ENCODE measurements at regions not wholly inside any gene's neighbourhood (a gene's known extent, or its start where the extent isn't known, plus 50 kb on each side); places are given as distances from the start of the nearest gene placed in this dataset.

GRCh38 chr20:24868959-24869358 lies 80.1 kb upstream of the CST7 start:
- no peak for DNase-seq (ENCODE audit: extremely low read depth, low read depth)
- no peak for TF ChIP-seq CTCF (IDR thresholded peaks at IDR 0.05; ENCODE audit: low read depth, low read length, missing control alignments)
- H3K4me3 ChIP-seq (replicated peaks; ENCODE audit: low read depth, low read length): no peak overlapping the region

GRCh38 chr20:24870057-24870456 lies 79.0 kb upstream of the CST7 start:
- H3K4me3 ChIP-seq (replicated peaks; ENCODE audit: low read depth, low read length): no peak overlapping the region
- no peak for DNase-seq (ENCODE audit: extremely low read depth, low read depth)
- no peak for TF ChIP-seq CTCF (IDR thresholded peaks at IDR 0.05; ENCODE audit: low read depth, low read length, missing control alignments)

DNA sequence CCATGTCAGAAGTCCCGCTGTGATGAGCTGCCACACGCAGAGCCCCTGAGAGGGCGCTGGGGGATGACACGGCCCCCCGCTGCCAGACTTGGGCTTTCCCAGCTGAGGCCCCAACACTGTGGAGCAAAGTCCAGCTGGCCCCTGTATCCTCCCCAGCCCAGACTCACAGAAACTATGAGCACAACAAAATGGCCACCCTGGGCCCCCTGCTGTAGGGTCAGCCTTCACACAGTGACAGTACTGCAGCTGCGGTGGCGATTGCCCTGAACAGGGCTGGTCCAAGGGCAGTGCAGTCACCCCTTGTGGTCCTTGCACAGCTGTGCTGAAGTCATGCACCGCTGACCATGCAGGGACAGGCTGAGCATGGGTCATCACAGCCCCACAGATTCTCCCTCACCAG lies 78.2 kb upstream of the CST7 start:
- TF ChIP-seq CTCF (IDR thresholded peaks at IDR 0.05; ENCODE audit: low read depth, low read length, missing control alignments): no peak
- no peak for DNase-seq (ENCODE audit: extremely low read depth, low read depth)
- no peak overlapping the region for H3K4me3 ChIP-seq (replicated peaks; ENCODE audit: low read depth, low read length)

- no peak for DNase-seq (ENCODE audit: extremely low read depth, low read depth)
- TF ChIP-seq CTCF (IDR thresholded peaks at IDR 0.05; ENCODE audit: low read depth, low read length, missing control alignments): no peak
- no peak overlapping the region for H3K4me3 ChIP-seq (replicated peaks; ENCODE audit: low read depth, low read length)
Observed at GRCh38 chr20:24871480-24872213, 77.4 kb upstream of the CST7 start.

- TF ChIP-seq CTCF (IDR thresholded peaks at IDR 0.05; ENCODE audit: low read depth, low read length, missing control alignments): no peak
- H3K4me3 ChIP-seq (replicated peaks; ENCODE audit: low read depth, low read length): no peak overlapping the region
- DNase-seq (ENCODE audit: extremely low read depth, low read depth): no peak
Observed at GRCh38 chr20:24872291-24873024, 76.6 kb upstream of the CST7 start.

DNA sequence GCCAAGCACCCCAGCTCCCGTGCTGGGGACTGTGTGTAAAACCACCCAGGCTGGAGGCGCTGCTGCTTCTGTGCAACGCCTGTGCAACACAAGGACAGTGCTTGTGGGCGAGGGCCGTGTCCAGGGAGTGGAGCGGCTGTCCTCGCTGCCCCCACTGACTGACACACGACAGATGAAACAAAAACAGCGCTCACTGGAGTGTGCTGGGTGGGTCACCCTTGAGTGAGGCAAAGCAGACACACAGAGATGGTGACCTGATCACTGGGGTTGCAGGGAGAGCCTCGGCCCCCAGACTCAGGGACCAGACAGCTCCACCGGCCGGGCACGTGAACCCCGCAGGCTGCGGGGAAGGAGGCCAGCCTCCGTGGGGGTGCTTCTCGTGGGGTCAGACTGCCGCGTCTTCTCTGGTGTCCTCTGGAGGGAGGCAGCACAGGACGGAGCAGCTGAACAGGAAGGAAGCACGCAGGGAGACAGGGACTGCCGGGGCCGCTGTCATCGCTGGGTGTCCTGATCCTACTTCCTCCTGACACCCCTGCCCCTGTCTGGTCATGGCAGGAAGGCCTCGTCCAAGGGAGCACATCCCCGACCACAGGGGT lies 75.9 kb upstream of the CST7 start:
- DNase-seq (ENCODE audit: extremely low read depth, low read depth): no peak
- TF ChIP-seq CTCF (IDR thresholded peaks at IDR 0.05; ENCODE audit: low read depth, low read length, missing control alignments): no peak
- H3K4me3 ChIP-seq (replicated peaks; ENCODE audit: low read depth, low read length): no peak overlapping the region

Data from HFF-Myc (cell line).